IMR-90 (cell line): ENCODE measurements at regions not wholly inside any gene's neighbourhood (a gene's known extent, or its start where the extent isn't known, plus 50 kb on each side); places are given as distances from the start of the nearest gene placed in this dataset.

Source experiments
- ATAC-seq: fragments of 200-7000 bp; cut with Tn5 transposase; 2 replicates; pipeline ENCODE4 v1.9.1; 2020; ENCODE audit warnings: low read depth, mild to moderate bottlenecking, moderate library complexity
- BruUV-seq: library from RNA; stranded (reverse); fragments of 400-500 nt; replicated peaks from 2 replicates; lab custom pipeline; 2021; lab: Mats Ljungman, UMichigan
- CTCF ChIA-PET: fragments of 300-600 bp; formaldehyde crosslinking; extraction: SDS; loops from one replicate; lab custom pipeline; 2021; ENCODE audit warnings: antibody characterized with exemption; lab: Yijun Ruan, JAX
- POLR2A ChIA-PET: fragments of 300-600 bp; sonication (Branson Sonifier 250); formaldehyde crosslinking; loops from one replicate; lab custom pipeline; 2022; ENCODE audit warnings: antibody characterized with exemption; ENCODE audit not compliant: unreplicated experiment; lab: Charles Lee
- DNase-seq: peaks from one replicate; pipeline ENCODE4 v3.0.0; 2013
- H2AFZ ChIP-seq: replicated peaks from 2 replicates; pipeline ENCODE3; 2013; ENCODE audit warnings: low read length, mild to moderate bottlenecking; ENCODE audit not compliant: poor library complexity
- H2AK5ac ChIP-seq: 2 replicates; pipeline ENCODE4 v1.6.1; 2013; ENCODE audit warnings: low read depth, low read length, inconsistent platforms
- H2AK9ac ChIP-seq: replicated peaks from 2 replicates; pipeline ENCODE3; 2013; ENCODE audit warnings: mild to moderate bottlenecking, low read depth, low read length, moderate library complexity; ENCODE audit not compliant: poor library complexity
- H2BK120ac ChIP-seq: 2 replicates; pipeline ENCODE4 v1.6.1; 2013; ENCODE audit warnings: low read depth, low read length, inconsistent platforms
- H2BK15ac ChIP-seq: 3 replicates; pipeline ENCODE4 v1.6.1; 2013; ENCODE audit warnings: low read depth, low read length, inconsistent platforms
- H2BK20ac ChIP-seq: 2 replicates; pipeline ENCODE4 v1.6.1; 2013; ENCODE audit warnings: low read depth, mild to moderate bottlenecking, inconsistent platforms, low read length, moderate library complexity
- H2BK5ac ChIP-seq: 2 replicates; pipeline ENCODE4 v1.6.1; 2013; ENCODE audit warnings: mild to moderate bottlenecking, low read depth, low read length, inconsistent platforms; ENCODE audit not compliant: poor library complexity, severe bottlenecking
- H3K14ac ChIP-seq: replicated peaks from 2 replicates; pipeline ENCODE4 v1.6.1; 2013; ENCODE audit warnings: low read depth, low read length, inconsistent platforms
- H3K18ac ChIP-seq: 2 replicates; pipeline ENCODE4 v1.6.1; 2013; ENCODE audit warnings: low read depth, low read length, control low read depth
- H3K23ac ChIP-seq: 2 replicates; pipeline ENCODE4 v1.6.1; 2013; ENCODE audit warnings: low read depth, low read length, inconsistent platforms
- H3K27ac ChIP-seq: 2 replicates; pipeline ENCODE4 v1.5.1; 2013; ENCODE audit warnings: mild to moderate bottlenecking, control low read depth, low read length; ENCODE audit not compliant: insufficient read depth
- H3K27me3 ChIP-seq: 2 replicates; pipeline ENCODE4 v1.6.1; 2013; ENCODE audit warnings: low read length; ENCODE audit not compliant: control insufficient read depth, insufficient read depth
- H3K36me3 ChIP-seq: 2 replicates; pipeline ENCODE4 v1.6.1; 2013; ENCODE audit warnings: low read length, mixed read lengths; ENCODE audit not compliant: control insufficient read depth, insufficient read depth
- H3K4ac ChIP-seq: 2 replicates; pipeline ENCODE4 v1.6.1; 2013; ENCODE audit warnings: low read depth, low read length, inconsistent platforms
- H3K4me1 ChIP-seq: 2 replicates; pipeline ENCODE4 v1.6.1; 2013; ENCODE audit warnings: low read length, mixed read lengths; ENCODE audit not compliant: control insufficient read depth, insufficient read depth
- H3K4me2 ChIP-seq: 2 replicates; pipeline ENCODE4 v1.6.1; 2013; ENCODE audit warnings: low read depth, mild to moderate bottlenecking, control low read depth, low read length, moderate library complexity
- H3K4me3 ChIP-seq: 2 replicates; pipeline ENCODE4 v1.5.1; 2013; ENCODE audit warnings: low read depth, mild to moderate bottlenecking, control low read depth, low read length, moderate library complexity; ENCODE audit not compliant: insufficient read depth
- H3K56ac ChIP-seq: 2 replicates; pipeline ENCODE4 v1.6.1; 2013; ENCODE audit warnings: low read length, inconsistent platforms; ENCODE audit not compliant: insufficient read depth; ENCODE audit errors: extremely low read depth
- H3K79me1 ChIP-seq, 2 experiments: 2 replicates each; pipeline ENCODE4 v1.6.1; 2013; ENCODE audit warnings: low read length in 2 of 2, inconsistent platforms in 1 of 2, low read depth in 1 of 2
- H3K9ac ChIP-seq: 2 replicates; pipeline ENCODE4 v1.6.1; 2013; ENCODE audit warnings: low read depth, low read length, control low read depth
- H3K9me1 ChIP-seq: 2 replicates; pipeline ENCODE4 v1.6.1; 2013; ENCODE audit warnings: low read length, inconsistent platforms; ENCODE audit not compliant: insufficient read depth
- H3K9me3 ChIP-seq: 2 replicates; pipeline ENCODE4 v1.6.1; 2013; ENCODE audit warnings: low read length; ENCODE audit not compliant: control insufficient read depth, insufficient read depth
- H4K20me1 ChIP-seq: 2 replicates; pipeline ENCODE4 v1.6.1; 2013; ENCODE audit warnings: low read length, inconsistent platforms; ENCODE audit not compliant: insufficient read depth
- H4K5ac ChIP-seq: 2 replicates; pipeline ENCODE4 v1.6.1; 2013; ENCODE audit warnings: mild to moderate bottlenecking, low read depth, low read length, control low read depth
- H4K8ac ChIP-seq, 2 experiments: 2 replicates each; pipeline ENCODE4 v1.6.1; 2013; ENCODE audit warnings: low read depth in 2 of 2, low read length in 2 of 2, control low read depth in 1 of 2, inconsistent platforms in 1 of 2
- H4K91ac ChIP-seq: 2 replicates; pipeline ENCODE4 v1.6.1; 2013; ENCODE audit warnings: low read depth, low read length, inconsistent platforms; ENCODE audit not compliant: insufficient read depth
- BHLHE40 ChIP-seq: fragments of 150-350 bp; IDR thresholded peaks from 2 replicates; pipeline ENCODE4 v1.6.1; 2016; ENCODE audit warnings: mild to moderate bottlenecking, low read depth, low read length
- CEBPB ChIP-seq: IDR thresholded peaks from 2 replicates; pipeline ENCODE4 v1.6.1; 2012; ENCODE audit warnings: low read depth, low read length, improper control_type of control experiment
- CHD1 ChIP-seq: IDR thresholded peaks from 2 replicates; pipeline ENCODE4 v1.6.1; 2012; ENCODE audit warnings: low read depth, low read length, improper control_type of control experiment
- FOS ChIP-seq: fragments of 150-350 bp; IDR thresholded peaks from 2 replicates; pipeline ENCODE4 v1.6.1; 2016; ENCODE audit warnings: low read depth, low read length
- MAFK ChIP-seq: IDR thresholded peaks from 2 replicates; pipeline ENCODE4 v1.6.1; 2012; ENCODE audit warnings: low read depth, low read length, improper control_type of control experiment
- MAZ ChIP-seq: IDR thresholded peaks from 2 replicates; pipeline ENCODE4 v1.6.1; 2012; ENCODE audit warnings: low read depth, mild to moderate bottlenecking, low read length, improper control_type of control experiment, moderate library complexity, borderline replicate concordance
- MXI1 ChIP-seq: IDR thresholded peaks from 2 replicates; pipeline ENCODE4 v1.6.1; 2012; ENCODE audit warnings: low read depth, mild to moderate bottlenecking, low read length, moderate library complexity, borderline replicate concordance
- NFE2L2 ChIP-seq: fragments of 150-350 bp; IDR thresholded peaks from 2 replicates; pipeline ENCODE4 v1.6.1; 2016; ENCODE audit warnings: low read depth, mild to moderate bottlenecking, low read length
- POLR2A ChIP-seq: IDR thresholded peaks from 2 replicates; pipeline ENCODE4 v1.6.1; 2012; ENCODE audit warnings: mild to moderate bottlenecking, low read depth, low read length
- RAD21 ChIP-seq: IDR thresholded peaks from 2 replicates; pipeline ENCODE4 v1.6.1; 2012; ENCODE audit warnings: low read length, improper control_type of control experiment
- RCOR1 ChIP-seq: IDR thresholded peaks from 2 replicates; pipeline ENCODE4 v1.6.1; 2012; ENCODE audit warnings: mild to moderate bottlenecking, low read length, improper control_type of control experiment; ENCODE audit not compliant: insufficient replicate concordance
- RFX5 ChIP-seq: IDR thresholded peaks from 2 replicates; pipeline ENCODE4 v1.8.0; 2012; ENCODE audit warnings: low read depth, mild to moderate bottlenecking, low read length, moderate library complexity
- SMC3 ChIP-seq: fragments of 150-350 bp; IDR thresholded peaks from 2 replicates; pipeline ENCODE4 v1.6.1; 2016; ENCODE audit warnings: low read depth, mild to moderate bottlenecking, antibody characterized with exemption, low read length, moderate library complexity
- WGBS, 2 experiments: methylation state at CpG; one replicate each; pipeline versions ENCODE4 v1.1.5 to v1.1.7; 2013; ENCODE audit warnings: missing lambda C conversion rate in 2 of 2; ENCODE audit not compliant: insufficient read length in 1 of 2; ENCODE audit errors: extremely low coverage in 2 of 2; 5-methylcytosine and 5-hydroxymethylcytosine counted together
- dilution Hi-C: fragments of 300-500 bp; cut with HindIII; formaldehyde crosslinking; loops from one replicate; pipeline ENCODE4 v1.14.3; 2018; ENCODE audit warnings: low sequenced_read_pairs; ENCODE audit not compliant: unreplicated experiment
- in situ Hi-C: fragments of 300-500 bp; cut with MboI; formaldehyde crosslinking; loops from 3 replicates; pipeline ENCODE4 v1.14.3; 2019; ENCODE audit warnings: low sequenced_read_pairs, inconsistent platforms, mixed read lengths
- intact Hi-C: fragments of 100-400 bp; cut with micrococcal nuclease; formaldehyde crosslinking; loops from 2 replicates; pipeline ENCODE4 v1.10.0; 2022
- TF ChIP-seq, protein P1 (sequence below): fragments of 150-350 bp; IDR thresholded peaks from 2 replicates; pipeline ENCODE4 v1.6.1; 2017; ENCODE audit warnings: mild to moderate bottlenecking, antibody characterized with exemption, low read length, low read depth
- TF ChIP-seq, protein P2 (sequence below): fragments of 150-350 bp; IDR thresholded peaks from 2 replicates; pipeline ENCODE4 v1.6.1; 2016; ENCODE audit warnings: low read depth, mild to moderate bottlenecking, low read length, moderate library complexity, borderline replicate concordance
- TF ChIP-seq, protein P3 (sequence below): conservative IDR thresholded peaks from 2 replicates; pipeline ENCODE4 v1.5.1; 2012; ENCODE audit warnings: mild to moderate bottlenecking, low read depth, low read length, improper control_type of control experiment

DNA sequence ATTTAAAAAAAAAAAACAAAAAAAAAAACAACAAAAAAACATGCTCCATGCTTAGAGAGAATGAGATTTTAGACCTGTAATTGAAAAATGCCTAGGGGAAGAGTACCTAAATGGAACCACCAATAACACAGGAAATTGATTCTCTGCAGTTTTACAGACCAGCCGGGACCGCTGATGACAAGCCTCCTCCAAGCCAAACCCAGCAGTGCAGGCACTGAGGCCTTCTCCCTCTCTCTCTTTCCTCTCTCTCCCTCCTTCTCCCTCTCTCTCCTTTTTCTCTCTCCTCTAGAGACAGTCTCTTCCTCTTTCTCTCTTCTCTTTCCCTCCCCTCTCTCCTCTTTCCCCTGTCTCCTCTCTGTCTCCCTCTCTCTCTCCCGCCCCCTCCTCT lies 228.8 kb upstream of the COPS8 start:
- Histone ChIP-seq H3K18ac (no peak overlapping the region), H4K8ac (no peak overlapping the region), H3K79me1 (no peaks in the 10 kb centered on the region), H3K23ac (no peak overlapping the region), H2BK20ac (no peak overlapping the region), H3K4me2 (no peak overlapping the region), H3K27ac (no peak overlapping the region), H4K91ac (no peak overlapping the region), H2BK15ac (no peak overlapping the region), H3K36me3 (no peaks in the 10 kb centered on the region), H3K14ac (no peak overlapping the region), H3K4me1 (no peaks in the 10 kb centered on the region), H2AFZ (no peak overlapping the region), H2BK5ac (no peak overlapping the region), H3K4me3 (no peak overlapping the region), H4K20me1 (no peaks in the 10 kb centered on the region), H2AK5ac (no peak overlapping the region), H3K4ac (no peak overlapping the region), H3K9me3 (no peaks in the 10 kb centered on the region), H3K27me3 (peaks cover 2% of the 10 kb centered on the region; the same call in 1 of the 2 replicates), H3K56ac (no peak overlapping the region), H4K5ac (no peak overlapping the region), H2BK120ac (no peak overlapping the region), H3K9ac (no peak overlapping the region), H3K9me1 (no peaks in the 10 kb centered on the region), H2AK9ac (no peak overlapping the region)
- DNase-seq (no peak), ATAC-seq (no peak)
- dilution Hi-C loops: no loop called here
- ChIA-PET CTCF (no interaction called here), POLR2A (no interaction called here)
- in situ Hi-C loops: no loop called here
- 58% methylated on average over 2 of the region's 3 CpGs; no CpG with 5 or more reads in 1 of the 2 experiments for WGBS, 2 experiments
- TF ChIP-seq, protein P1, sequence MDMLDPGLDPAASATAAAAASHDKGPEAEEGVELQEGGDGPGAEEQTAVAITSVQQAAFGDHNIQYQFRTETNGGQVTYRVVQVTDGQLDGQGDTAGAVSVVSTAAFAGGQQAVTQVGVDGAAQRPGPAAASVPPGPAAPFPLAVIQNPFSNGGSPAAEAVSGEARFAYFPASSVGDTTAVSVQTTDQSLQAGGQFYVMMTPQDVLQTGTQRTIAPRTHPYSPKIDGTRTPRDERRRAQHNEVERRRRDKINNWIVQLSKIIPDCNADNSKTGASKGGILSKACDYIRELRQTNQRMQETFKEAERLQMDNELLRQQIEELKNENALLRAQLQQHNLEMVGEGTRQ: no peak
- TF ChIP-seq, protein P2, sequence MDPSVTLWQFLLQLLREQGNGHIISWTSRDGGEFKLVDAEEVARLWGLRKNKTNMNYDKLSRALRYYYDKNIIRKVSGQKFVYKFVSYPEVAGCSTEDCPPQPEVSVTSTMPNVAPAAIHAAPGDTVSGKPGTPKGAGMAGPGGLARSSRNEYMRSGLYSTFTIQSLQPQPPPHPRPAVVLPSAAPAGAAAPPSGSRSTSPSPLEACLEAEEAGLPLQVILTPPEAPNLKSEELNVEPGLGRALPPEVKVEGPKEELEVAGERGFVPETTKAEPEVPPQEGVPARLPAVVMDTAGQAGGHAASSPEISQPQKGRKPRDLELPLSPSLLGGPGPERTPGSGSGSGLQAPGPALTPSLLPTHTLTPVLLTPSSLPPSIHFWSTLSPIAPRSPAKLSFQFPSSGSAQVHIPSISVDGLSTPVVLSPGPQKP: no peak
- no peak for TF ChIP-seq MAFK
- TF ChIP-seq CEBPB: no peak
- no peak for TF ChIP-seq MAZ
- TF ChIP-seq FOS: no peak
- no peak for TF ChIP-seq MXI1
- no peak for TF ChIP-seq BHLHE40
- TF ChIP-seq SMC3: no peak
- TF ChIP-seq RFX5: no peak
- no peak for TF ChIP-seq NFE2L2
- no peak for TF ChIP-seq CHD1
- TF ChIP-seq RAD21: no peak
- no peak for TF ChIP-seq RCOR1
- TF ChIP-seq, protein P3, sequence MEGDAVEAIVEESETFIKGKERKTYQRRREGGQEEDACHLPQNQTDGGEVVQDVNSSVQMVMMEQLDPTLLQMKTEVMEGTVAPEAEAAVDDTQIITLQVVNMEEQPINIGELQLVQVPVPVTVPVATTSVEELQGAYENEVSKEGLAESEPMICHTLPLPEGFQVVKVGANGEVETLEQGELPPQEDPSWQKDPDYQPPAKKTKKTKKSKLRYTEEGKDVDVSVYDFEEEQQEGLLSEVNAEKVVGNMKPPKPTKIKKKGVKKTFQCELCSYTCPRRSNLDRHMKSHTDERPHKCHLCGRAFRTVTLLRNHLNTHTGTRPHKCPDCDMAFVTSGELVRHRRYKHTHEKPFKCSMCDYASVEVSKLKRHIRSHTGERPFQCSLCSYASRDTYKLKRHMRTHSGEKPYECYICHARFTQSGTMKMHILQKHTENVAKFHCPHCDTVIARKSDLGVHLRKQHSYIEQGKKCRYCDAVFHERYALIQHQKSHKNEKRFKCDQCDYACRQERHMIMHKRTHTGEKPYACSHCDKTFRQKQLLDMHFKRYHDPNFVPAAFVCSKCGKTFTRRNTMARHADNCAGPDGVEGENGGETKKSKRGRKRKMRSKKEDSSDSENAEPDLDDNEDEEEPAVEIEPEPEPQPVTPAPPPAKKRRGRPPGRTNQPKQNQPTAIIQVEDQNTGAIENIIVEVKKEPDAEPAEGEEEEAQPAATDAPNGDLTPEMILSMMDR: no peak
- TF ChIP-seq POLR2A: no peak
- intact Hi-C loops: no loop called here
- BruUV-seq: no TSS peak
